H9 (cell line): ENCODE measurements at regions not wholly inside any gene's neighbourhood (a gene's known extent, or its start where the extent isn't known, plus 50 kb on each side); places are given as distances from the start of the nearest gene placed in this dataset.

ENCODE experiments used
- DNase-seq: peaks from one replicate; pipeline ENCODE4 v3.0.0-alpha.2; 2017
- H2AFZ ChIP-seq: one replicate; pipeline ENCODE4 v1.6.1; 2013; ENCODE audit warnings: mild to moderate bottlenecking, low read length, control low read depth, moderate library complexity
- H2AK5ac ChIP-seq: 2 replicates; pipeline ENCODE4 v1.6.1; 2013; ENCODE audit warnings: low read length, control low read depth, mixed read lengths; ENCODE audit not compliant: insufficient read length
- H2BK120ac ChIP-seq: one replicate; pipeline ENCODE4 v1.6.1; 2013; ENCODE audit warnings: low read depth, mild to moderate bottlenecking, low read length, control low read depth, inconsistent platforms; ENCODE audit not compliant: poor library complexity, severe bottlenecking
- H2BK12ac ChIP-seq: 2 replicates; pipeline ENCODE4 v1.6.1; 2013; ENCODE audit warnings: low read length, control low read depth, mixed read lengths, low read depth; ENCODE audit not compliant: insufficient read length
- H2BK15ac ChIP-seq: 2 replicates; pipeline ENCODE4 v1.6.1; 2013; ENCODE audit warnings: low read depth, low read length, control low read depth
- H2BK20ac ChIP-seq: one replicate; pipeline ENCODE4 v1.6.1; 2013; ENCODE audit warnings: low read depth, mild to moderate bottlenecking, low read length, control low read depth, inconsistent platforms; ENCODE audit not compliant: poor library complexity, severe bottlenecking
- H2BK5ac ChIP-seq: 2 replicates; pipeline ENCODE4 v1.6.1; 2013; ENCODE audit warnings: low read length, control low read depth, mixed read lengths; ENCODE audit not compliant: insufficient read length
- H3K14ac ChIP-seq: 2 replicates; pipeline ENCODE4 v1.6.1; 2013; ENCODE audit warnings: low read length, control low read depth; ENCODE audit not compliant: insufficient read depth
- H3K18ac ChIP-seq: 2 replicates; pipeline ENCODE4 v1.6.1; 2013; ENCODE audit warnings: low read depth, mild to moderate bottlenecking, mixed read lengths, low read length, control low read depth; ENCODE audit not compliant: insufficient read length
- H3K23ac ChIP-seq: 2 replicates; pipeline ENCODE4 v1.6.1; 2013; ENCODE audit warnings: low read length, control low read depth, mixed read lengths, low read depth; ENCODE audit not compliant: insufficient read length
- H3K23me2 ChIP-seq: 2 replicates; pipeline ENCODE4 v1.6.1; 2013; ENCODE audit warnings: low read depth, mild to moderate bottlenecking, mixed read lengths, low read length, control low read depth; ENCODE audit not compliant: insufficient read length, poor library complexity, severe bottlenecking
- H3K27ac ChIP-seq: 2 replicates; pipeline ENCODE4 v1.5.1; 2013; ENCODE audit warnings: low read length, control low read depth, mixed read lengths, low read depth; ENCODE audit not compliant: insufficient read length
- H3K27me3 ChIP-seq: 2 replicates; pipeline ENCODE4 v1.6.1; 2013; ENCODE audit warnings: low read length, control low read depth, inconsistent platforms; ENCODE audit not compliant: insufficient read depth
- H3K4ac ChIP-seq: 2 replicates; pipeline ENCODE4 v1.6.1; 2013; ENCODE audit warnings: low read depth, mild to moderate bottlenecking, control low read depth, inconsistent platforms, low read length, moderate library complexity
- H3K4me1 ChIP-seq: 2 replicates; pipeline ENCODE4 v1.6.1; 2013; ENCODE audit warnings: low read length, control low read depth, inconsistent platforms; ENCODE audit not compliant: insufficient read depth
- H3K4me2 ChIP-seq: 2 replicates; pipeline ENCODE4 v1.6.1; 2013; ENCODE audit warnings: low read length, control low read depth, mixed read lengths; ENCODE audit not compliant: insufficient read length, insufficient read depth
- H3K56ac ChIP-seq: 2 replicates; pipeline ENCODE4 v1.6.1; 2013; ENCODE audit warnings: low read depth, mild to moderate bottlenecking, mixed read lengths, low read length, control low read depth; ENCODE audit not compliant: insufficient read length
- H3K79me1 ChIP-seq: 2 replicates; pipeline ENCODE4 v1.6.1; 2013; ENCODE audit warnings: low read depth, mild to moderate bottlenecking, moderate library complexity, low read length, control low read depth, inconsistent platforms; ENCODE audit not compliant: insufficient read depth, poor library complexity, severe bottlenecking
- H3K79me2 ChIP-seq: 2 replicates; pipeline ENCODE4 v1.6.1; 2013; ENCODE audit warnings: low read length, control low read depth, inconsistent platforms; ENCODE audit not compliant: insufficient read depth
- H3K9ac ChIP-seq: 2 replicates; pipeline ENCODE4 v1.6.1; 2013; ENCODE audit warnings: low read length, control low read depth, mixed read lengths; ENCODE audit not compliant: insufficient read length; ENCODE audit errors: extremely low read depth
- H3K9me3 ChIP-seq: one replicate; pipeline ENCODE4 v1.6.1; 2013; ENCODE audit warnings: low read depth, low read length, inconsistent platforms; ENCODE audit not compliant: control insufficient read depth
- H3T11ph ChIP-seq: one replicate; pipeline ENCODE4 v1.6.1; 2013; ENCODE audit warnings: mild to moderate bottlenecking, low read length, control low read depth, inconsistent platforms
- H4K20me1 ChIP-seq: one replicate; pipeline ENCODE4 v1.6.1; 2013; ENCODE audit not compliant: control insufficient read depth, insufficient read length, insufficient read depth
- H4K5ac ChIP-seq: 2 replicates; pipeline ENCODE4 v1.6.1; 2013; ENCODE audit warnings: low read depth, mild to moderate bottlenecking, mixed read lengths, low read length, control low read depth; ENCODE audit not compliant: insufficient read length
- H4K8ac ChIP-seq: replicated peaks from 2 replicates; pipeline ENCODE4 v1.6.1; 2013; ENCODE audit warnings: low read length, control low read depth, mixed read lengths, low read depth; ENCODE audit not compliant: insufficient read length
- H4K91ac ChIP-seq: 2 replicates; pipeline ENCODE4 v1.6.1; 2013; ENCODE audit warnings: low read depth, mild to moderate bottlenecking, moderate library complexity, mixed read lengths, low read length, control low read depth; ENCODE audit not compliant: insufficient read length
- H3K27ac Mint-ChIP-seq, 3 experiments: 2 replicates in 2 of 3; 3 replicates in 1 of 3; pipeline ENCODE4 v1.8.0; 2020 to 2021; ENCODE audit warnings: mixed read lengths in 3 of 3, mild to moderate bottlenecking in 1 of 3, moderate library complexity in 1 of 3
- H3K27me3 Mint-ChIP-seq: 2 replicates; pipeline ENCODE4 v1.8.0; 2021; ENCODE audit warnings: low read depth, mild to moderate bottlenecking, moderate library complexity, mixed read lengths
- H3K36me3 Mint-ChIP-seq, 3 experiments: 2 replicates in 2 of 3; 3 replicates in 1 of 3; pipeline ENCODE4 v1.8.0; 2020 to 2021; ENCODE audit warnings: low read depth in 3 of 3, mixed read lengths in 3 of 3; ENCODE audit not compliant: insufficient read depth in 1 of 3
- H3K4me1 Mint-ChIP-seq, 2 experiments: 2 replicates each; pipeline ENCODE4 v1.8.0; 2020; ENCODE audit warnings: mixed read lengths in 2 of 2
- H3K4me3 Mint-ChIP-seq, 2 experiments: 2 replicates in 1 of 2; 3 replicates in 1 of 2; pipeline ENCODE4 v1.8.0; 2020 to 2021; ENCODE audit warnings: mild to moderate bottlenecking in 2 of 2, mixed read lengths in 2 of 2, moderate library complexity in 1 of 2
- H3K9me3 Mint-ChIP-seq, 2 experiments: 2 replicates in 1 of 2; 3 replicates in 1 of 2; pipeline ENCODE4 v1.8.0; 2020; ENCODE audit warnings: mild to moderate bottlenecking in 2 of 2, mixed read lengths in 2 of 2, moderate library complexity in 1 of 2
- WGBS: extraction: QIAGEN DNeasy Blood & Tissue Kit; methylation state at CpG from one replicate; pipeline ENCODE4 v1.1.7; 2013; ENCODE audit warnings: missing lambda C conversion rate, low lambda C conversion rate, mixed read lengths; ENCODE audit not compliant: insufficient read length; ENCODE audit errors: extremely low coverage; 5-methylcytosine and 5-hydroxymethylcytosine counted together
- TF ChIP-seq, protein P1 (sequence below): fragments of 200-600 bp; sonication (generic); conservative IDR thresholded peaks from 3 replicates; pipeline ENCODE4 v1.8.0; 2021; ENCODE audit warnings: antibody characterized with exemption, mild to moderate bottlenecking

DNA sequence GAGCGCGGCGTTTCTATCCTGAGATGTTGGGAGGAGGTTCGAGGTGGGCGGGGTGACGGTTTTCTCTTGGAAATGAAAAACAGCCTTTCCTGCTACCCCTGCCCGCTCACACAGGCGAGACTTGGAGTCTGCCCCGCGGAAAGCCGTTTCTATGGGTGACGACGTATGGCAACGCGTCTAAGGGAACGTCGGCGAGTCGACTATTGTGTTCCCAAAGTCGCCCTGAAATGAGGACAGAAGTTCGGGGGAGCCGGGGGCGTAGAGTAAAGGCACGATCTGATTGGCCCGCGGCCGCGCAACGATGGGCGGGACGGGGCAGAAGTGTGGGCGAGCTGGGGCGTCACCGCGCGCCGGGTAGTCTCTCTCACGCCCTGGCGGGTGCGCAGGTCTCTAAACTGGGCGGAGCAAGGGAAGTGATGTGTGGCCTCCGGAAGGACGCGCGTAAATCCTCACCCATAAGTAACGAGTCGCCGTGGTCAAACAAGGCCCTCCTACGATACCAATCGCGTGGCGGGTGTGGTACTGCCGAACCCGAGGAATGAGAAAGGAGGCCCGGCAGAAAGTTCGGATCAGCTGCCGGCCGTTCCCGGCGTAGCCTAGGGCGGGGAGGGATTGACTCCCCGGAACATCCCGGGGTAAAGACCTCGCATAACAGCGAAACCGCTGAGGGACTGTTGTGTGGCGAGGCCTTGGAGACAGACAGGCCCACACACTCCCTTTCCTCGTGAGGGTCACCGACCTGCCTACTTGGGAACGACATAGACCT, 89.6 kb downstream of the FAM161A start:
- TF ChIP-seq, protein P1, sequence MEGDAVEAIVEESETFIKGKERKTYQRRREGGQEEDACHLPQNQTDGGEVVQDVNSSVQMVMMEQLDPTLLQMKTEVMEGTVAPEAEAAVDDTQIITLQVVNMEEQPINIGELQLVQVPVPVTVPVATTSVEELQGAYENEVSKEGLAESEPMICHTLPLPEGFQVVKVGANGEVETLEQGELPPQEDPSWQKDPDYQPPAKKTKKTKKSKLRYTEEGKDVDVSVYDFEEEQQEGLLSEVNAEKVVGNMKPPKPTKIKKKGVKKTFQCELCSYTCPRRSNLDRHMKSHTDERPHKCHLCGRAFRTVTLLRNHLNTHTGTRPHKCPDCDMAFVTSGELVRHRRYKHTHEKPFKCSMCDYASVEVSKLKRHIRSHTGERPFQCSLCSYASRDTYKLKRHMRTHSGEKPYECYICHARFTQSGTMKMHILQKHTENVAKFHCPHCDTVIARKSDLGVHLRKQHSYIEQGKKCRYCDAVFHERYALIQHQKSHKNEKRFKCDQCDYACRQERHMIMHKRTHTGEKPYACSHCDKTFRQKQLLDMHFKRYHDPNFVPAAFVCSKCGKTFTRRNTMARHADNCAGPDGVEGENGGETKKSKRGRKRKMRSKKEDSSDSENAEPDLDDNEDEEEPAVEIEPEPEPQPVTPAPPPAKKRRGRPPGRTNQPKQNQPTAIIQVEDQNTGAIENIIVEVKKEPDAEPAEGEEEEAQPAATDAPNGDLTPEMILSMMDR = no peak

More for the DNA sequence above, 89.6 kb downstream of the FAM161A start:
- H2AK5ac ChIP-seq = no peak overlapping the region
- no peak overlapping the region for H2AFZ ChIP-seq
- no peaks in the 10 kb centered on the region for H3K79me1 ChIP-seq
- peak overlapping the region; percentile 57 for H3K9ac ChIP-seq
- H3K23me2 ChIP-seq = peaks cover 4% of the 10 kb centered on the region
- no peak overlapping the region for H3K56ac ChIP-seq
- H2BK5ac ChIP-seq = no peak overlapping the region
- peak overlapping the region; percentile 41 for H2BK12ac ChIP-seq
- no peaks in the 10 kb centered on the region for H3K9me3 Mint-ChIP-seq
- H3K27me3 Mint-ChIP-seq = peaks cover 10% of the 10 kb centered on the region
- H3K4me1 Mint-ChIP-seq = 0 out of 4 replicates have a peak, but pooled peaks cover 2 to 5% of the 10 kb centered on the region in 2 experiments
- peak overlapping the region; percentile 62 for H3T11ph ChIP-seq
- H4K20me1 ChIP-seq = no peaks in the 10 kb centered on the region
- H3K9me3 ChIP-seq = no peaks in the 10 kb centered on the region
- no peak overlapping the region for H4K91ac ChIP-seq
- peak overlapping the region; percentile 89 for H3K27ac ChIP-seq
- H3K79me2 ChIP-seq = no peaks in the 10 kb centered on the region
- H4K8ac ChIP-seq = no peak overlapping the region
- peak overlapping the region; percentile 88 to 94 for H3K4me3 Mint-ChIP-seq
- H3K4ac ChIP-seq = no peak overlapping the region; the same call in 1 of the 2 replicates
- peak overlapping the region; percentile 96 for H3K18ac ChIP-seq
- peak overlapping the region; percentile 97 to 100 (median 99) for H3K27ac Mint-ChIP-seq
- no CpG with 5 or more reads among the region's 70 CpGs for WGBS
- H3K4me1 ChIP-seq = no peaks in the 10 kb centered on the region
- no peak overlapping the region for H3K23ac ChIP-seq
- no peak overlapping the region for H2BK20ac ChIP-seq
- no peaks in the 10 kb centered on the region for H3K27me3 ChIP-seq
- no peaks in the 10 kb centered on the region for H3K36me3 Mint-ChIP-seq
- peak overlapping the region; percentile 1 for H4K5ac ChIP-seq
- H2BK15ac ChIP-seq = peak overlapping the region; percentile 57; the same call in 1 of the 2 replicates
- H3K4me2 ChIP-seq = peak overlapping the region; percentile 64
- peak overlapping the region; percentile 94; the same call in 1 of the 2 replicates for H3K14ac ChIP-seq
- H2BK120ac ChIP-seq = peak overlapping the region; percentile 90
- peak; percentile 98 for DNase-seq
